ENCODE measurements at regions not wholly inside any gene's neighbourhood (a gene's known extent, or its start where the extent isn't known, plus 50 kb on each side); places are given as distances from the start of the nearest gene placed in this dataset.

- TF ChIP-seq CTCF (IDR thresholded peaks at IDR 0.05; ENCODE audit: poor library complexity, severe bottlenecking) = no peak
- no peak for TF ChIP-seq MXI1 (conservative IDR thresholded peaks at IDR 0.05; ENCODE audit: poor library complexity, severe bottlenecking)
- no peak for TF ChIP-seq REST (IDR thresholded peaks at IDR 0.05; ENCODE audit: borderline replicate concordance)
- TF ChIP-seq POLR2AphosphoS5 (IDR thresholded peaks at IDR 0.05) = no peak
- TF ChIP-seq TAF1 (IDR thresholded peaks at IDR 0.05; ENCODE audit: low read depth) = no peak
- TF ChIP-seq EP300 (conservative IDR thresholded peaks at IDR 0.05; ENCODE audit: poor library complexity, severe bottlenecking) = no peak
- no peak for TF ChIP-seq RAD21 (conservative IDR thresholded peaks at IDR 0.05)
- no peak for TF ChIP-seq EZH2 (IDR thresholded peaks at IDR 0.05; ENCODE audit: borderline replicate concordance, insufficient read depth, low read length, poor library complexity, severe bottlenecking)
- no peak for TF ChIP-seq SMC3 (conservative IDR thresholded peaks at IDR 0.05; ENCODE audit: poor library complexity)
Measured at GRCh38 chr11:19420868-19421533, 180.3 kb upstream of the E2F8 start.

Data from neural cell (in vitro differentiated cells).